ENCODE measurements at regions not wholly inside any gene's neighbourhood (a gene's known extent, or its start where the extent isn't known, plus 50 kb on each side); places are given as distances from the start of the nearest gene placed in this dataset.

- H3K36me3 ChIP-seq, result no peaks in the 10 kb centered on the region
- peaks cover 3% of the 10 kb centered on the region; the same call in 1 of the 2 replicates for H3K27me3 ChIP-seq
- H3K9me3 ChIP-seq, result no peaks in the 10 kb centered on the region
- H3K4me3 ChIP-seq, result no peak overlapping the region
- no peak for DNase-seq
Observed at GRCh38 chr12:115758877-115759620, 518.4 kb downstream of the MED13L start.

GRCh38 chr12:115758183-115758582, 519.3 kb downstream of the MED13L start:
- no peak overlapping the region for H3K4me3 ChIP-seq
- H3K36me3 ChIP-seq, result no peaks in the 10 kb centered on the region
- DNase-seq, result no peak
- H3K9me3 ChIP-seq, result no peaks in the 10 kb centered on the region
- peaks cover 3% of the 10 kb centered on the region; the same call in 1 of the 2 replicates for H3K27me3 ChIP-seq

GRCh38 chr12:115756804-115757203, 520.7 kb downstream of the MED13L start:
- Histone ChIP-seq H3K36me3 (no peaks in the 10 kb centered on the region), H3K9me3 (no peaks in the 10 kb centered on the region), H3K27me3 (peaks cover 3% of the 10 kb centered on the region; the same call in 1 of the 2 replicates), H3K4me3 (no peak overlapping the region)
- DNase-seq, result no peak

GRCh38 chr12:115756271-115756670, 521.2 kb downstream of the MED13L start:
- peaks cover 3% of the 10 kb centered on the region; the same call in 1 of the 2 replicates for H3K27me3 ChIP-seq

GRCh38 chr12:115755725-115756085, 521.8 kb downstream of the MED13L start:
- Histone ChIP-seq H3K36me3 (no peaks in the 10 kb centered on the region), H3K9me3 (no peaks in the 10 kb centered on the region), H3K27me3 (peaks cover 3% of the 10 kb centered on the region; the same call in 1 of the 2 replicates), H3K4me3 (no peak overlapping the region)
- no peak for DNase-seq

More at GRCh38 chr12:115756271-115756670, 521.2 kb downstream of the MED13L start:
- Histone ChIP-seq H3K36me3 (no peaks in the 10 kb centered on the region), H3K9me3 (no peaks in the 10 kb centered on the region), H3K4me3 (no peak overlapping the region)
- no peak for DNase-seq

GRCh38 chr12:115755061-115755724, 522.3 kb downstream of the MED13L start:
- no peaks in the 10 kb centered on the region for H3K36me3 ChIP-seq
- DNase-seq, result no peak
- H3K9me3 ChIP-seq, result no peaks in the 10 kb centered on the region
- no peak overlapping the region for H3K4me3 ChIP-seq
- peaks cover 3% of the 10 kb centered on the region; the same call in 1 of the 2 replicates for H3K27me3 ChIP-seq

GRCh38 chr12:115752913-115753726, 524.4 kb downstream of the MED13L start:
- DNase-seq, result peak; percentile 17

GRCh38 chr12:115752156-115752555, 525.3 kb downstream of the MED13L start:
- DNase-seq, result no peak
- Histone ChIP-seq H3K36me3 (no peaks in the 10 kb centered on the region), H3K9me3 (no peaks in the 10 kb centered on the region)

More at GRCh38 chr12:115752913-115753726, 524.4 kb downstream of the MED13L start:
- no peak overlapping the region for H3K4me3 ChIP-seq
- no peaks in the 10 kb centered on the region for H3K36me3 ChIP-seq
- H3K9me3 ChIP-seq, result no peaks in the 10 kb centered on the region
- peaks cover 3% of the 10 kb centered on the region; the same call in 1 of the 2 replicates for H3K27me3 ChIP-seq

GRCh38 chr12:115750340-115750739, 527.2 kb downstream of the MED13L start:
- DNase-seq, result no peak
- H3K9me3 ChIP-seq, result no peaks in the 10 kb centered on the region
- H3K36me3 ChIP-seq, result no peaks in the 10 kb centered on the region
- no peak overlapping the region for H3K4me3 ChIP-seq
- no peaks in the 10 kb centered on the region for H3K27me3 ChIP-seq

More at GRCh38 chr12:115752156-115752555, 525.3 kb downstream of the MED13L start:
- Histone ChIP-seq H3K27me3 (no peaks in the 10 kb centered on the region), H3K4me3 (no peak overlapping the region)

GRCh38 chr12:115749071-115749841, 528.2 kb downstream of the MED13L start:
- DNase-seq, result no peak
- no peaks in the 10 kb centered on the region for H3K27me3 ChIP-seq
- H3K36me3 ChIP-seq, result no peaks in the 10 kb centered on the region
- no peak overlapping the region for H3K4me3 ChIP-seq
- H3K9me3 ChIP-seq, result no peaks in the 10 kb centered on the region

- H3K4me3 ChIP-seq, result no peak overlapping the region
- no peak for DNase-seq
- H3K9me3 ChIP-seq, result no peaks in the 10 kb centered on the region
- H3K27me3 ChIP-seq, result no peaks in the 10 kb centered on the region
- H3K36me3 ChIP-seq, result no peaks in the 10 kb centered on the region
Observed at GRCh38 chr12:115740586-115741155, 536.8 kb downstream of the MED13L start.

- Histone ChIP-seq H3K9me3 (no peaks in the 10 kb centered on the region), H3K36me3 (no peaks in the 10 kb centered on the region), H3K4me3 (no peak overlapping the region), H3K27me3 (no peaks in the 10 kb centered on the region)
- no peak for DNase-seq
Observed at GRCh38 chr12:115737895-115738294, 539.6 kb downstream of the MED13L start.

GRCh38 chr12:115736360-115736759, 541.1 kb downstream of the MED13L start:
- no peak overlapping the region for H3K4me3 ChIP-seq
- DNase-seq, result no peak
- no peaks in the 10 kb centered on the region for H3K9me3 ChIP-seq
- H3K27me3 ChIP-seq, result no peaks in the 10 kb centered on the region
- H3K36me3 ChIP-seq, result no peaks in the 10 kb centered on the region

- H3K36me3 ChIP-seq, result no peaks in the 10 kb centered on the region
- no peaks in the 10 kb centered on the region for H3K9me3 ChIP-seq
- no peak for DNase-seq
- H3K27me3 ChIP-seq, result no peaks in the 10 kb centered on the region
- no peak overlapping the region for H3K4me3 ChIP-seq
Observed at GRCh38 chr12:115730975-115731541, 546.4 kb downstream of the MED13L start.

GRCh38 chr12:115726691-115727090, 550.8 kb downstream of the MED13L start:
- no peaks in the 10 kb centered on the region for H3K27me3 ChIP-seq
- H3K9me3 ChIP-seq, result no peaks in the 10 kb centered on the region
- DNase-seq, result no peak
- no peaks in the 10 kb centered on the region for H3K36me3 ChIP-seq
- H3K4me3 ChIP-seq, result no peak overlapping the region

- Histone ChIP-seq H3K27me3 (no peaks in the 10 kb centered on the region), H3K36me3 (no peaks in the 10 kb centered on the region), H3K4me3 (no peak overlapping the region), H3K9me3 (no peaks in the 10 kb centered on the region)
- DNase-seq, result no peak
Observed at GRCh38 chr12:115722181-115722580, 555.3 kb downstream of the MED13L start.
